Muscle of leg (tissue), 3 donors: ENCODE measurements at regions not wholly inside any gene's neighbourhood (a gene's known extent, or its start where the extent isn't known, plus 50 kb on each side); places are given as distances from the start of the nearest gene placed in this dataset.
"Not testable (repeated sequence)": the region's sequence is repeated elsewhere in the genome, so short reads cannot be mapped to it uniquely, and the experiment has no call there.

Experiments
- DNase-seq: peaks from one replicate; pipeline ENCODE4 v3.0.0; 2013
- H3K27ac ChIP-seq: one replicate; pipeline ENCODE4 v1.5.1; 2013; ENCODE audit warnings: mild to moderate bottlenecking, low read length, control low read depth
- H3K27me3 ChIP-seq: one replicate; pipeline ENCODE4 v1.6.1; 2013; ENCODE audit warnings: low read length; ENCODE audit not compliant: control insufficient read depth, insufficient read depth
- H3K36me3 ChIP-seq: one replicate; pipeline ENCODE4 v1.6.1; 2013; ENCODE audit warnings: low read length; ENCODE audit not compliant: control insufficient read depth, insufficient read depth
- H3K4me1 ChIP-seq: one replicate; pipeline ENCODE4 v1.6.1; 2013; ENCODE audit warnings: low read length; ENCODE audit not compliant: control insufficient read depth, insufficient read depth
- H3K4me3 ChIP-seq: one replicate; pipeline ENCODE4 v1.5.1; 2013; ENCODE audit warnings: low read length, control low read depth
- H3K9me3 ChIP-seq: replicated peaks from 2 replicates; pipeline ENCODE4 v1.6.1; 2013; ENCODE audit warnings: low read depth, low read length; ENCODE audit not compliant: control insufficient read depth
- WGBS: methylation state at CpG from one replicate; pipeline ENCODE4 v1.1.5; 2013; ENCODE audit warnings: missing lambda C conversion rate; ENCODE audit not compliant: insufficient coverage; 5-methylcytosine and 5-hydroxymethylcytosine counted together

- H3K4me1 ChIP-seq: peaks cover 31% of the 10 kb centered on the region
- no peak overlapping the region for H3K4me3 ChIP-seq
- DNase-seq: no peak
- no peaks in the 10 kb centered on the region for H3K27me3 ChIP-seq
- H3K27ac ChIP-seq: no peak overlapping the region
- WGBS: 90% methylated on average over 2 of the region's 4 CpGs
- H3K36me3 ChIP-seq: no peaks in the 10 kb centered on the region
- no peaks in the 10 kb centered on the region for H3K9me3 ChIP-seq
Observed at GRCh38 chr3:177364236-177364635, 167.0 kb upstream of the TBL1XR1 start.

- not testable (repeated sequence) for DNase-seq, H3K4me3 ChIP-seq, H3K27ac ChIP-seq, H3K9me3 ChIP-seq, H3K27me3 ChIP-seq, H3K36me3 ChIP-seq
- WGBS: 63% methylated on average over 1 of the region's 3 CpGs
- peaks cover 26% of the 10 kb centered on the region for H3K4me1 ChIP-seq
Observed at GRCh38 chr3:177365294-177365693, 168.0 kb upstream of the TBL1XR1 start.

- no peaks in the 10 kb centered on the region for H3K36me3 ChIP-seq
- H3K4me3 ChIP-seq: no peak overlapping the region
- H3K4me1 ChIP-seq: peaks cover 5% of the 10 kb centered on the region
- no peaks in the 10 kb centered on the region for H3K27me3 ChIP-seq
- 78% methylated on average over 4 of the region's 8 CpGs for WGBS
- H3K9me3 ChIP-seq: no peaks in the 10 kb centered on the region
- H3K27ac ChIP-seq: no peak overlapping the region
- DNase-seq: no peak
Observed at GRCh38 chr3:177367788-177368187, 170.5 kb upstream of the TBL1XR1 start.

- no peaks in the 10 kb centered on the region for H3K9me3 ChIP-seq
- WGBS: 38% methylated on average over 1 of the region's 3 CpGs
- H3K4me3 ChIP-seq: no peak overlapping the region
- H3K4me1 ChIP-seq: peaks cover 9% of the 10 kb centered on the region
- peak overlapping the region; percentile 57 for H3K27ac ChIP-seq
- H3K27me3 ChIP-seq: no peaks in the 10 kb centered on the region
- peak; percentile 66 for DNase-seq
- H3K36me3 ChIP-seq: no peaks in the 10 kb centered on the region
Observed at GRCh38 chr3:177370246-177370822, 173.1 kb upstream of the TBL1XR1 start.

- Histone ChIP-seq H3K36me3 (no peaks in the 10 kb centered on the region), H3K4me1 (peaks cover 9% of the 10 kb centered on the region), H3K4me3 (no peak overlapping the region), H3K27ac (peak overlapping the region; percentile 57), H3K9me3 (no peaks in the 10 kb centered on the region), H3K27me3 (no peaks in the 10 kb centered on the region)
- DNase-seq: no peak
Observed at GRCh38 chr3:177371146-177371545, 173.9 kb upstream of the TBL1XR1 start.

GRCh38 chr3:177371888-177372287 lies 174.6 kb upstream of the TBL1XR1 start:
- no CpG with 5 or more reads among the region's 2 CpGs for WGBS
- Histone ChIP-seq H3K4me3 (no peak overlapping the region), H3K27me3 (no peaks in the 10 kb centered on the region), H3K9me3 (no peaks in the 10 kb centered on the region), H3K27ac (no peak overlapping the region), H3K36me3 (no peaks in the 10 kb centered on the region), H3K4me1 (peaks cover 9% of the 10 kb centered on the region)
- DNase-seq: no peak

GRCh38 chr3:177374323-177374722 lies 177.0 kb upstream of the TBL1XR1 start:
- Histone ChIP-seq H3K36me3 (no peaks in the 10 kb centered on the region), H3K27ac (no peak overlapping the region), H3K9me3 (no peaks in the 10 kb centered on the region), H3K27me3 (no peaks in the 10 kb centered on the region), H3K4me3 (no peak overlapping the region), H3K4me1 (peaks cover 9% of the 10 kb centered on the region)
- no peak for DNase-seq
- WGBS: 40% methylated on average over 3 of the region's 3 CpGs

- Histone ChIP-seq H3K4me1 (peaks cover 8% of the 10 kb centered on the region), H3K27ac (no peak overlapping the region), H3K36me3 (no peaks in the 10 kb centered on the region), H3K4me3 (no peak overlapping the region), H3K27me3 (no peaks in the 10 kb centered on the region), H3K9me3 (peaks cover 2% of the 10 kb centered on the region)
- 75% methylated on average over 2 of the region's 3 CpGs for WGBS
- DNase-seq: no peak
Observed at GRCh38 chr3:177375316-177375715, 178.0 kb upstream of the TBL1XR1 start.

- Histone ChIP-seq H3K4me1 (peaks cover 6% of the 10 kb centered on the region), H3K36me3 (no peaks in the 10 kb centered on the region), H3K4me3 (no peak overlapping the region), H3K9me3 (peaks cover 8% of the 10 kb centered on the region), H3K27ac (no peak overlapping the region), H3K27me3 (no peaks in the 10 kb centered on the region)
- 95% methylated on average over 3 of the region's 9 CpGs for WGBS
- no peak for DNase-seq
Observed at GRCh38 chr3:177377166-177377565, 179.9 kb upstream of the TBL1XR1 start.

GRCh38 chr3:177378168-177378567 lies 180.9 kb upstream of the TBL1XR1 start:
- H3K27me3 ChIP-seq: no peaks in the 10 kb centered on the region
- no peak overlapping the region for H3K27ac ChIP-seq
- no peaks in the 10 kb centered on the region for H3K36me3 ChIP-seq
- peaks cover 8% of the 10 kb centered on the region for H3K9me3 ChIP-seq
- 100% methylated on average over 1 of the region's 7 CpGs for WGBS
- DNase-seq: no peak
- H3K4me3 ChIP-seq: no peak overlapping the region
- peaks cover 6% of the 10 kb centered on the region for H3K4me1 ChIP-seq

- H3K27me3 ChIP-seq: no peaks in the 10 kb centered on the region
- DNase-seq: no peak
- 88% methylated on average over 2 of the region's 3 CpGs for WGBS
Observed at GRCh38 chr3:177379045-177379444, 181.8 kb upstream of the TBL1XR1 start.

More at GRCh38 chr3:177379045-177379444, 181.8 kb upstream of the TBL1XR1 start:
- no peak overlapping the region for H3K4me3 ChIP-seq
- no peak overlapping the region for H3K27ac ChIP-seq
- peaks cover 8% of the 10 kb centered on the region for H3K9me3 ChIP-seq
- H3K4me1 ChIP-seq: peaks cover 6% of the 10 kb centered on the region
- no peaks in the 10 kb centered on the region for H3K36me3 ChIP-seq
